ENCODE measurements at regions not wholly inside any gene's neighbourhood (a gene's known extent, or its start where the extent isn't known, plus 50 kb on each side); places are given as distances from the start of the nearest gene placed in this dataset.

GRCh38 chr16:26830428-26831127 is 236.1 kb upstream of the C16orf82 start:
- TF ChIP-seq ZNF274 (IDR thresholded peaks at IDR 0.05; ENCODE audit: low read depth, low read length) (no peak), YY1 (IDR thresholded peaks at IDR 0.05; ENCODE audit: insufficient read depth, insufficient read length) (no peak), SUZ12 (IDR thresholded peaks at IDR 0.05; ENCODE audit: extremely low read depth, insufficient read depth, insufficient read length) (no peak)

Measured in NT2/D1 (cell line).